ENCODE measurements at regions not wholly inside any gene's neighbourhood (a gene's known extent, or its start where the extent isn't known, plus 50 kb on each side); places are given as distances from the start of the nearest gene placed in this dataset.

DNA sequence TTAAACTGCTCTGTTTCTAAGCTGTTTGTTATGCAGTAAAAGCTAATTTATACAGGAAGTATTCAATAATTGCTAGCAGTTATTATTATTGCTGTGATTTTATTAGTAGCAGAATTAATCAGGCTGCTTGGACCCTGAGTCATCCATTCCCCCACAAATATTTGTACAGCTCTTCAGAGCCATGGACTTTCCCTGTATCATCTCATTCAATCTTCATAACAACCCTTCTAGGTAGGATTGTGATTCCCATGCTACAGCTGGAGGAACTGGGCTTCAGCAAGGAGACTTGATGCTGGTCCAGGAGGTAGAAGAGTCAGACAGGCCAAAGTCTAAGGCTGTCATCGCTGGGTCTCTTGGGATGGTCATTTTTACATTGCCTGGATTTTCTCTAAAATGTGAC is 208.3 kb downstream of the C16orf95 start:
- Histone ChIP-seq H3K9ac (ENCODE audit: low read depth in 1 of 2, low read length in 2 of 2) (no peak overlapping the region), H3K27me3 (ENCODE audit: control insufficient read depth in 4 of 4, insufficient read depth in 4 of 4, low read length in 3 of 4) (no peaks in the 10 kb centered on the region), H3K27ac (ENCODE audit: low read depth in 1 of 2, low read length in 2 of 2) (no peak overlapping the region), H3K4me1 (ENCODE audit: control insufficient read depth in 4 of 4, insufficient read depth in 4 of 4, low read length in 3 of 4) (no peaks in the 10 kb centered on the region), H3K4me3 (ENCODE audit: low read depth in 1 of 3, low read length in 3 of 3) (no peak overlapping the region), H3K36me3 (ENCODE audit: control insufficient read depth in 4 of 4, insufficient read depth in 3 of 4, low read depth in 1 of 4, low read length in 3 of 4) (no peaks in the 10 kb centered on the region), H3K9me3 (ENCODE audit: control insufficient read depth in 4 of 4, low read length in 3 of 4) (no peaks in the 10 kb centered on the region)
- TF ChIP-seq HNF4A (conservative IDR thresholded peaks at IDR 0.05) (no peak), SP1 (IDR thresholded peaks at IDR 0.05) (no peak), NR2F2 (IDR thresholded peaks at IDR 0.05) (no peak), TAF1 (conservative IDR thresholded peaks at IDR 0.05) (no peak), RAD21 (IDR thresholded peaks at IDR 0.05) (no peak), FOXA1 (IDR thresholded peaks at IDR 0.05) (no peak), JUND (IDR thresholded peaks at IDR 0.05) (no peak), YY1 (IDR thresholded peaks at IDR 0.05) (no peak), GABPA (IDR thresholded peaks at IDR 0.05 in 1 of 2, conservative IDR thresholded peaks at IDR 0.05 in 1 of 2) (no peak), HNF4G (IDR thresholded peaks at IDR 0.05) (no peak), RXRA (IDR thresholded peaks at IDR 0.05) (no peak), FOXA2 (IDR thresholded peaks at IDR 0.05) (no peak)
- TF ChIP-seq, protein P1, sequence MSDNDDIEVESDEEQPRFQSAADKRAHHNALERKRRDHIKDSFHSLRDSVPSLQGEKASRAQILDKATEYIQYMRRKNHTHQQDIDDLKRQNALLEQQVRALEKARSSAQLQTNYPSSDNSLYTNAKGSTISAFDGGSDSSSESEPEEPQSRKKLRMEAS (IDR thresholded peaks at IDR 0.05), result no peak
- TF ChIP-seq, protein P2, sequence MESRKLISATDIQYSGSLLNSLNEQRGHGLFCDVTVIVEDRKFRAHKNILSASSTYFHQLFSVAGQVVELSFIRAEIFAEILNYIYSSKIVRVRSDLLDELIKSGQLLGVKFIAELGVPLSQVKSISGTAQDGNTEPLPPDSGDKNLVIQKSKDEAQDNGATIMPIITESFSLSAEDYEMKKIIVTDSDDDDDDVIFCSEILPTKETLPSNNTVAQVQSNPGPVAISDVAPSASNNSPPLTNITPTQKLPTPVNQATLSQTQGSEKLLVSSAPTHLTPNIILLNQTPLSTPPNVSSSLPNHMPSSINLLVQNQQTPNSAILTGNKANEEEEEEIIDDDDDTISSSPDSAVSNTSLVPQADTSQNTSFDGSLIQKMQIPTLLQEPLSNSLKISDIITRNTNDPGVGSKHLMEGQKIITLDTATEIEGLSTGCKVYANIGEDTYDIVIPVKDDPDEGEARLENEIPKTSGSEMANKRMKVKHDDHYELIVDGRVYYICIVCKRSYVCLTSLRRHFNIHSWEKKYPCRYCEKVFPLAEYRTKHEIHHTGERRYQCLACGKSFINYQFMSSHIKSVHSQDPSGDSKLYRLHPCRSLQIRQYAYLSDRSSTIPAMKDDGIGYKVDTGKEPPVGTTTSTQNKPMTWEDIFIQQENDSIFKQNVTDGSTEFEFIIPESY (IDR thresholded peaks at IDR 0.05), result no peak
- TF ChIP-seq, protein P3, sequence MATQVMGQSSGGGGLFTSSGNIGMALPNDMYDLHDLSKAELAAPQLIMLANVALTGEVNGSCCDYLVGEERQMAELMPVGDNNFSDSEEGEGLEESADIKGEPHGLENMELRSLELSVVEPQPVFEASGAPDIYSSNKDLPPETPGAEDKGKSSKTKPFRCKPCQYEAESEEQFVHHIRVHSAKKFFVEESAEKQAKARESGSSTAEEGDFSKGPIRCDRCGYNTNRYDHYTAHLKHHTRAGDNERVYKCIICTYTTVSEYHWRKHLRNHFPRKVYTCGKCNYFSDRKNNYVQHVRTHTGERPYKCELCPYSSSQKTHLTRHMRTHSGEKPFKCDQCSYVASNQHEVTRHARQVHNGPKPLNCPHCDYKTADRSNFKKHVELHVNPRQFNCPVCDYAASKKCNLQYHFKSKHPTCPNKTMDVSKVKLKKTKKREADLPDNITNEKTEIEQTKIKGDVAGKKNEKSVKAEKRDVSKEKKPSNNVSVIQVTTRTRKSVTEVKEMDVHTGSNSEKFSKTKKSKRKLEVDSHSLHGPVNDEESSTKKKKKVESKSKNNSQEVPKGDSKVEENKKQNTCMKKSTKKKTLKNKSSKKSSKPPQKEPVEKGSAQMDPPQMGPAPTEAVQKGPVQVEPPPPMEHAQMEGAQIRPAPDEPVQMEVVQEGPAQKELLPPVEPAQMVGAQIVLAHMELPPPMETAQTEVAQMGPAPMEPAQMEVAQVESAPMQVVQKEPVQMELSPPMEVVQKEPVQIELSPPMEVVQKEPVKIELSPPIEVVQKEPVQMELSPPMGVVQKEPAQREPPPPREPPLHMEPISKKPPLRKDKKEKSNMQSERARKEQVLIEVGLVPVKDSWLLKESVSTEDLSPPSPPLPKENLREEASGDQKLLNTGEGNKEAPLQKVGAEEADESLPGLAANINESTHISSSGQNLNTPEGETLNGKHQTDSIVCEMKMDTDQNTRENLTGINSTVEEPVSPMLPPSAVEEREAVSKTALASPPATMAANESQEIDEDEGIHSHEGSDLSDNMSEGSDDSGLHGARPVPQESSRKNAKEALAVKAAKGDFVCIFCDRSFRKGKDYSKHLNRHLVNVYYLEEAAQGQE (IDR thresholded peaks at IDR 0.05), result no peak
- TF ChIP-seq, protein P4, sequence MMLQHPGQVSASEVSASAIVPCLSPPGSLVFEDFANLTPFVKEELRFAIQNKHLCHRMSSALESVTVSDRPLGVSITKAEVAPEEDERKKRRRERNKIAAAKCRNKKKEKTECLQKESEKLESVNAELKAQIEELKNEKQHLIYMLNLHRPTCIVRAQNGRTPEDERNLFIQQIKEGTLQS (IDR thresholded peaks at IDR 0.05), result no peak
- no peak for DNase-seq (ENCODE audit: low spot score)
- 96% methylated on average over 1 of the region's 1 CpG for WGBS

DNA sequence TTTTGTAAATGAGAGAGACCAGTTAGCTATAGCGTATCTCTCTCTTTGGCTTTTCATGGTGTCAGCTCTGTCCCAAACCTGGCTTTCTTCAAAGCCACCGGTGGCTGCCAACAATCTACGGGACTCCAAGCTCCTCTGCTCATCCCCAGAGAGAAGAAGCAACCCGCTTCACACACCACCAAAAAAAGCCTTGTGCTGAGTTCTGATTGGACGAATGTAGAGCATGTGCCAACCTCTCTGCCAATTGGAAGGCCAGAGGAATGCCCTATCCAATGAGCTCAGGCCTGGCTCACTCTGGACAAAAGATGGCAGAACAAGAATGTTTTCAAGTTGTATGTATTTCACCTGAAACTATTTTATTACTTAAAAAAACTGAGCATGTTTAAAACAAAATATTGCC is 202.4 kb downstream of the C16orf95 start:
- H3K9me3 ChIP-seq (ENCODE audit: control insufficient read depth in 4 of 4, low read length in 3 of 4), result no peaks in the 10 kb centered on the region
- no peaks in the 10 kb centered on the region for H3K27me3 ChIP-seq (ENCODE audit: control insufficient read depth in 4 of 4, insufficient read depth in 4 of 4, low read length in 3 of 4)
- H3K4me3 ChIP-seq (ENCODE audit: low read depth in 1 of 3, low read length in 3 of 3), result no peak overlapping the region
- no peaks in the 10 kb centered on the region for H3K4me1 ChIP-seq (ENCODE audit: control insufficient read depth in 4 of 4, insufficient read depth in 4 of 4, low read length in 3 of 4)
- H3K27ac ChIP-seq (ENCODE audit: low read depth in 1 of 2, low read length in 2 of 2), result no peak overlapping the region
- H3K9ac ChIP-seq (ENCODE audit: low read depth in 1 of 2, low read length in 2 of 2), result no peak overlapping the region
- 91% methylated on average over 5 of the region's 5 CpGs for WGBS
- H3K36me3 ChIP-seq (ENCODE audit: control insufficient read depth in 4 of 4, insufficient read depth in 3 of 4, low read depth in 1 of 4, low read length in 3 of 4), result no peaks in the 10 kb centered on the region
- TF ChIP-seq JUND (IDR thresholded peaks at IDR 0.05) (no peak), FOXA2 (IDR thresholded peaks at IDR 0.05) (no peak), HNF4A (conservative IDR thresholded peaks at IDR 0.05) (no peak), TAF1 (conservative IDR thresholded peaks at IDR 0.05) (no peak), EGR1 (IDR thresholded peaks at IDR 0.05; ENCODE audit: low read depth in 2 of 2) (no peak), RXRA (IDR thresholded peaks at IDR 0.05) (no peak), NR2F2 (IDR thresholded peaks at IDR 0.05) (no peak)
- TF ChIP-seq, protein P5, sequence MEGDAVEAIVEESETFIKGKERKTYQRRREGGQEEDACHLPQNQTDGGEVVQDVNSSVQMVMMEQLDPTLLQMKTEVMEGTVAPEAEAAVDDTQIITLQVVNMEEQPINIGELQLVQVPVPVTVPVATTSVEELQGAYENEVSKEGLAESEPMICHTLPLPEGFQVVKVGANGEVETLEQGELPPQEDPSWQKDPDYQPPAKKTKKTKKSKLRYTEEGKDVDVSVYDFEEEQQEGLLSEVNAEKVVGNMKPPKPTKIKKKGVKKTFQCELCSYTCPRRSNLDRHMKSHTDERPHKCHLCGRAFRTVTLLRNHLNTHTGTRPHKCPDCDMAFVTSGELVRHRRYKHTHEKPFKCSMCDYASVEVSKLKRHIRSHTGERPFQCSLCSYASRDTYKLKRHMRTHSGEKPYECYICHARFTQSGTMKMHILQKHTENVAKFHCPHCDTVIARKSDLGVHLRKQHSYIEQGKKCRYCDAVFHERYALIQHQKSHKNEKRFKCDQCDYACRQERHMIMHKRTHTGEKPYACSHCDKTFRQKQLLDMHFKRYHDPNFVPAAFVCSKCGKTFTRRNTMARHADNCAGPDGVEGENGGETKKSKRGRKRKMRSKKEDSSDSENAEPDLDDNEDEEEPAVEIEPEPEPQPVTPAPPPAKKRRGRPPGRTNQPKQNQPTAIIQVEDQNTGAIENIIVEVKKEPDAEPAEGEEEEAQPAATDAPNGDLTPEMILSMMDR (IDR thresholded peaks at IDR 0.05; ENCODE audit: low read depth, low read length, missing input control), result no peak
- TF ChIP-seq, protein P1 (IDR thresholded peaks at IDR 0.05), result no peak
- TF ChIP-seq, protein P4 (IDR thresholded peaks at IDR 0.05), result no peak
- no peak for DNase-seq (ENCODE audit: low spot score)

Measured in liver (tissue), 8 donors.